ENCODE measurements at regions not wholly inside any gene's neighbourhood (a gene's known extent, or its start where the extent isn't known, plus 50 kb on each side); places are given as distances from the start of the nearest gene placed in this dataset.

DNA sequence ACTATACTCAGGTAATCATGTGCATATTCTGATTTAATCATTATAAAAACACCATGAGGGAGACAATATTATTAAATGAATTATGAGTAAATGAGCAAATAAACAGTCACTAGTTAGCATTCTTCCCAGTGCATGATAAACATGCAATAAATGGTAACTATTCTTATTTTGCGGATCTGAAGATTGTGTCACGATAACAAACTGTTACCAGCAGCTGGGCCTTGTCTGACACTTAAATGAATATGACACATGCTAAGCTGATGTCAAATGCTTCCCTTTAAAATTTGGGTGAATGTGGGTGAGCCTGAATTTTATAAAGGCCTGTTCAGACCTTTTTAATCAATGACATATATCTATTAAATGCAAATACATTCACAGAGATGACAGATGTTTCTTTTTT is 68.2 kb upstream of the KIT start:
- TF ChIP-seq, protein P1, sequence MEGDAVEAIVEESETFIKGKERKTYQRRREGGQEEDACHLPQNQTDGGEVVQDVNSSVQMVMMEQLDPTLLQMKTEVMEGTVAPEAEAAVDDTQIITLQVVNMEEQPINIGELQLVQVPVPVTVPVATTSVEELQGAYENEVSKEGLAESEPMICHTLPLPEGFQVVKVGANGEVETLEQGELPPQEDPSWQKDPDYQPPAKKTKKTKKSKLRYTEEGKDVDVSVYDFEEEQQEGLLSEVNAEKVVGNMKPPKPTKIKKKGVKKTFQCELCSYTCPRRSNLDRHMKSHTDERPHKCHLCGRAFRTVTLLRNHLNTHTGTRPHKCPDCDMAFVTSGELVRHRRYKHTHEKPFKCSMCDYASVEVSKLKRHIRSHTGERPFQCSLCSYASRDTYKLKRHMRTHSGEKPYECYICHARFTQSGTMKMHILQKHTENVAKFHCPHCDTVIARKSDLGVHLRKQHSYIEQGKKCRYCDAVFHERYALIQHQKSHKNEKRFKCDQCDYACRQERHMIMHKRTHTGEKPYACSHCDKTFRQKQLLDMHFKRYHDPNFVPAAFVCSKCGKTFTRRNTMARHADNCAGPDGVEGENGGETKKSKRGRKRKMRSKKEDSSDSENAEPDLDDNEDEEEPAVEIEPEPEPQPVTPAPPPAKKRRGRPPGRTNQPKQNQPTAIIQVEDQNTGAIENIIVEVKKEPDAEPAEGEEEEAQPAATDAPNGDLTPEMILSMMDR (IDR thresholded peaks at IDR 0.05), result no peak
- TF ChIP-seq POLR2AphosphoS5 (IDR thresholded peaks at IDR 0.05) (no peak), POLR2A (IDR thresholded peaks at IDR 0.05) (no peak)

All from upper lobe of left lung (tissue), 4 donors.